Activated CD8-positive, alpha-beta memory T cell treated with anti-CD3 and anti-CD28 coated beads for 24 hours (primary cell): ENCODE measurements at regions not wholly inside any gene's neighbourhood (a gene's known extent, or its start where the extent isn't known, plus 50 kb on each side); places are given as distances from the start of the nearest gene placed in this dataset.

ENCODE experiments used
- DNase-seq: peaks from one replicate; pipeline ENCODE4 v3.0.0-alpha.2; 2020

- no peak for DNase-seq
Measured at GRCh38 chr16:6177616-6178180, 1080.1 kb upstream of the EEF2KMT start.

GRCh38 chr16:6170022-6170421, 1072.4 kb upstream of the EEF2KMT start:
- no peak for DNase-seq

GRCh38 chr16:6165330-6165979, 1067.9 kb upstream of the EEF2KMT start:
- no peak for DNase-seq

- DNase-seq, result no peak
Measured at GRCh38 chr16:6160871-6161270, 1063.3 kb upstream of the EEF2KMT start.

GRCh38 chr16:6160303-6160702, 1062.7 kb upstream of the EEF2KMT start:
- no peak for DNase-seq

GRCh38 chr16:6157806-6158205, 1060.2 kb upstream of the EEF2KMT start:
- no peak for DNase-seq

- no peak for DNase-seq
Measured at GRCh38 chr16:6155271-6155670, 1057.7 kb upstream of the EEF2KMT start.

GRCh38 chr16:6153901-6154300, 1056.3 kb upstream of the EEF2KMT start:
- no peak for DNase-seq

- DNase-seq, result no peak
Measured at GRCh38 chr16:6149031-6149430, 1051.4 kb upstream of the EEF2KMT start.

GRCh38 chr16:6148361-6148760, 1050.8 kb upstream of the EEF2KMT start:
- DNase-seq, result no peak

GRCh38 chr16:6146874-6147425, 1049.4 kb upstream of the EEF2KMT start:
- no peak for DNase-seq

GRCh38 chr16:6146356-6146755, 1048.8 kb upstream of the EEF2KMT start:
- DNase-seq, result no peak

- DNase-seq, result no peak
Measured at GRCh38 chr16:6144463-6144862, 1046.9 kb upstream of the EEF2KMT start.

GRCh38 chr16:6143020-6143419, 1045.4 kb upstream of the EEF2KMT start:
- DNase-seq, result no peak

- no peak for DNase-seq
Measured at GRCh38 chr16:6133009-6133557, 1035.5 kb upstream of the EEF2KMT start.

GRCh38 chr16:6132121-6132520, 1034.5 kb upstream of the EEF2KMT start:
- no peak for DNase-seq

GRCh38 chr16:6131526-6132050, 1034.0 kb upstream of the EEF2KMT start:
- DNase-seq, result no peak

- no peak for DNase-seq
Measured at GRCh38 chr16:6125483-6126259, 1028.1 kb upstream of the EEF2KMT start.

- no peak for DNase-seq
Measured at GRCh38 chr16:6124136-6124535, 1026.5 kb upstream of the EEF2KMT start.

GRCh38 chr16:6122401-6122800, 1024.8 kb upstream of the EEF2KMT start:
- no peak for DNase-seq

GRCh38 chr16:6114691-6115090, 1017.1 kb upstream of the EEF2KMT start:
- DNase-seq, result no peak

- DNase-seq, result no peak
Measured at GRCh38 chr16:6113749-6114148, 1016.2 kb upstream of the EEF2KMT start.

- no peak for DNase-seq
Measured at GRCh38 chr16:6112700-6113099, 1015.1 kb upstream of the EEF2KMT start.
